Inferior parietal cortex (tissue), 1 donor: ENCODE measurements at regions not wholly inside any gene's neighbourhood (a gene's known extent, or its start where the extent isn't known, plus 50 kb on each side); places are given as distances from the start of the nearest gene placed in this dataset.
"Not testable (repeated sequence)": the region's sequence is repeated elsewhere in the genome, so short reads cannot be mapped to it uniquely, and the experiment has no call there.

Experiments used
- DNase-seq: peaks from one replicate; pipeline ENCODE4 v3.0.0-alpha.2; 2016; ENCODE audit errors: extremely low spot score

DNA sequence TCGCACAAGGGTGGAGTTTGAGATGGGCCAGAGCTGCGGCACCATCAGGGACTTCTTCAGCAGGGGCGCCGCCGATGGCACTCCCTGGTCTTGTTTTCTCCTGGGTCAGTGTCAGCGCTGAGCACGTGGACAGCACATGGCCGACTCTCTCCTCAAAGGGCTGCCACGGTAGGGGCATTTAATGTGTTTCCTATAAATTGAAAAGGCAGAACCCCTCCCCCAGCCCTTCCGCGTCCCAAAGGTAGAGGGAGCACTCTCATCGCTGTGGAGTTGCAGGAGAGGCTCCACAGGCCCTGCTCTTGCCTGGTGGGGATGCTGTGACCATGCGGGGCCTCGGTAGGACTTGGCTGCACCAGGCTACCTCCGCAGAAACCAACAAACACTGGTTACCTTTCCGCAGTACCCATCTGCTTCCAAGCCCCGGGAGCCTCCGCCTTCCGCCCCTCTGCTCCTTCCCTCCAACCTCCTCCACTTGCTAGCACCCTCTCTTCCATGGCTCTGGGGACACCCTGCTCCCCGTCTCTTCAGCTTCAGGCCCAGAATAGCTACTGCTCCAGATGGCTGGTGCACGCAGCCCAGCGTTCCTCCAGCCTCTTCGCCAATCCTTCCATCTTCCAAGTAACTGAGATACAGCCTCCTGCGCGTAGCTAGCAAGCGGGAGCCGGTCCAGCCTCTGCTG is 166.3 kb upstream of the ADCY1 start:
- DNase-seq = peak; percentile 45

- no peak for DNase-seq
Observed at GRCh38 chr7:45408409-45408737, 165.8 kb upstream of the ADCY1 start.

DNA sequence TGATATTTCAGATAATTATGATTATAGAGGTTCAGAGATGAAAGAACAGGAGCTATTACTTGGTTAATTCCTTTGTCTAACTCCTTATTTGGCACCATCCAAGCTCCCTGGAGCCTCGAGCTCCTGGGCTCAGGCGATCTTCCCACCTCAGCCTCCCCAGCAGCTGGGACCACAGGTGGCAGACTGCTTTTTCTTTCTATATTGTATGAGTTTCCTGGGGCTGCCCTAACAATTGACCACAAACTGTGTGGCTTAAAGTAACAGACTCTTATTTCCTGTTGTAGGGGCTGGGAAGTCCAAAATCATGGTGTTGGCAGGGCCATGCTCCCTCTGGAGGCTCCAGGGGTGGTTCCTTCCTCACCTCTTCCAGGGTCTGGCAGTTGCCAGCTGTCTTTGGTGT is 163.3 kb upstream of the ADCY1 start:
- DNase-seq = no peak

DNA sequence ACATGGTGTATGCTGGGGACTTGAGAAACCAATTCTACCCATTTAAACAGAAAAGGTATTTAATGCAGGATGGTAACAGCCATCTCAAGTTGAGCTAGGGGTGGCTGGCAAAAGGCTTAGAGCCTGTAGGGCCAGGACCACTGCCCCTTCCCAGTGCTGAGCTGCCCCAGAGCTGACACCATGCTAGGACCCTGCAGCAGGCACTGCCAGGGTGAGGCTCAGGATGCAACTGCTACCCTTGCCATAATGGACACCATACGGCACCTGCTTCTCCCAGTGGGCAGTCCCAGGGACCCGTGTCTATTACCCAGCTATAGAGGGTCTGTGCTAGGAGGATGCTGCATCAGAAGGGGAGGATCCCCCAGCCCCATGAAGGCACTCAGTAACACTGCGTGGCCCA is 160.7 kb upstream of the ADCY1 start:
- no peak for DNase-seq

DNA sequence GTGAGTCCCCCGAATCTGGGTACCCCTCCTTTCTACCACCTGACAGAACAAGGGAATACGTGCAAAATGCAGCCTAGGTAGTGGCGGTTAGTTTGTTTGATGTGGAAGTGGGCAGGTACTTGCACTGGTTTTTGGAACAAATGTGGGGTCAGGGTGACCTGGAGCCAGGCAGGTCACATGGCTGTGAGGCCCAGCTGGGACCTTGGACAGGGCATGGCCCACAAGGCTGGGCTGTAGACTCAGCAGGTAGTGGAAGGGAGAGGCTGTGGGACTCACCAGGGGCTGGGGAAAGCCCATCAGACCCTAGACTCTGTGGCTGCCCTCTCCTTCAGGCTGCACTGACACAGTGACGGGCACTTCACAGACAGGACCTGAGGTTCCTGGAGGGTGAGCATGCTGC is 159.9 kb upstream of the ADCY1 start:
- DNase-seq = no peak

GRCh38 chr7:45415265-45415664 is 158.9 kb upstream of the ADCY1 start:
- no peak for DNase-seq

GRCh38 chr7:45416846-45417245 is 157.3 kb upstream of the ADCY1 start:
- no peak for DNase-seq

- DNase-seq = no peak
Observed at GRCh38 chr7:45417268-45417667, 156.9 kb upstream of the ADCY1 start.

GRCh38 chr7:45417735-45418134 is 156.4 kb upstream of the ADCY1 start:
- no peak for DNase-seq

- DNase-seq = no peak
Observed at GRCh38 chr7:45420843-45421495, 153.2 kb upstream of the ADCY1 start.

DNA sequence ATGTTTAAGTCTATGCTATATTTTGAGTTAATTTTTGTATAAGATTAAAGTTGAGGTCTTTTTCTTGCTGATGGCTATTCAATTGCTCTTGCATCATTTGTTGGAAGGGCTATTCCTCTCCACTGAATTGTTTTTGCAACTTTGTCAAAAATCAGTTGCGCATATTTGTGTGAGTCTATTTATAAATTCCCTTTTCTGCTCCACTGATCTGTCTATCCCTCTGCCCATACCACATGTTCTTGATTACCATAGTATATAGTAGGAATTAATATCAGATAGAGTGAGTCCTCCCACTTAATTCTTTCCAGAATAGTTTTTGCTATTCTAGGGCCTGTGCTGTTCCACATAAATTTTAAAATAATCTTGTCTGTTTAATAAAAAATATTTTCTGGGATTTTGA is 152.4 kb upstream of the ADCY1 start:
- DNase-seq = no peak

- no peak for DNase-seq
Observed at GRCh38 chr7:45430397-45430796, 143.8 kb upstream of the ADCY1 start.

DNA sequence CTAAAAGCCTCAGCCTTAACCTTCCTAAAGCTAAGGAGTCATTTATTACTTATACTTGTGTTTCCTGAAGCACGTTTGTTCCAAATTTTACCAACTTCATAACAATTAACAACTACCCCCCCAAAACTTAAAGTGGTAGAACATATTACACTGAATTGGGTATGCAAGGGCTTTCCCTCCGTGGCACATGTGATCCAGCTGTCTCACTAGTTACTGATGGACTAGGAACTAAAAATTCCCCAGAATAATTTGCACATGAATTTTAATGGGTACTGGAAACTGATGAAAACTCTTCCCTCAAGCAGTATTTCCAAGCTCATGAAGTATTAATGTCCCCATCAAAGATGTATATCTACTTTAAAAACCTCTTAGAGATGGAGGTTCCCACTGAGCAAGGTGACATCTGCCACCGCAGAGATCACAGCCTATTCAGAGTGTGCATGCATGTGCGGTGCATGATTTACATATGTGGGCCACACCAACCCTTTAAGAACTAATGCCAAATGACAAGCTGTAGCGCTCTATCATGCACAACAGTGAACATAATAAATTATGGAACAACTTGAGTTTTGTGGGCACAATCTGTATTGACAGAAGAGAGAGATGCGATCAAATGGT is 139.9 kb upstream of the ADCY1 start:
- DNase-seq = no peak

- DNase-seq = no peak
Observed at GRCh38 chr7:45435131-45435530, 139.0 kb upstream of the ADCY1 start.

DNA sequence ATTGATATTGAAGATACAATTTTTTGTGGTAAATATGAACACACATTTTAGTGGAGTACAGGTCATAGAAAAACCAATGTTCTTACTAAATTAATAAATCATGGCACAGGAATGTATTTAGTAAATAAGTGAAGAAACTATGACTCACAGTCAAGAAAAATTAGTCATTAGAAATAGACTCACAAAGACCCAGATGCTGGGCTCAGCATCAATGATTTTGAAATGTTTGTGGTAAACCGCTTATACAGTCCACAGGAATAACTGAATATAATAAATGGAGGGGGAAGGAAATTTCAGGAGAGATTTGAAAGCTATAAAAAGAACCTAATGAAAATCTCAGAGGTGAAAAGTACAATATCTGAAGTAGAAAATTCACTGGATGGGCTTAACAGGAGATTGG is 138.3 kb upstream of the ADCY1 start:
- no peak for DNase-seq

GRCh38 chr7:45440776-45441175 is 133.4 kb upstream of the ADCY1 start:
- not testable (repeated sequence) for DNase-seq

DNA sequence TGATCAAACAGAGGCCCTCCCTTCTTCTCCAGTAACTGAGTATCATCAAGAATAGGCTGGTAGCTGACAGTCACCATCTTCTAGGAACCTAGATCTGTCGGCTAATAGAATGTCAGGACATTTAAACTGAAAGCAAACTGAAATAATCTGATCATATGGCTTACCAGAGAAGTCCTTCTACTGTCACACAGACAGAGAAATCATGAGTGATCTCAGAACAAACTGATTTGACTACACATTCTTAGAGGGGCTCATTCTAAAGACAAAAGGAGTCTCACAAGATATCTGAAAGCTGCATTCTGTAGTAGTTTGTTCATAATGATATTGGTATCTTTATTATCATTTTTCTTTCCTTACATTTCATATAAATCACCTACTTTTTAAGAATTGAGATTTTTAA is 130.9 kb upstream of the ADCY1 start:
- DNase-seq = no peak

GRCh38 chr7:45446195-45446944 is 127.8 kb upstream of the ADCY1 start:
- DNase-seq = no peak

DNA sequence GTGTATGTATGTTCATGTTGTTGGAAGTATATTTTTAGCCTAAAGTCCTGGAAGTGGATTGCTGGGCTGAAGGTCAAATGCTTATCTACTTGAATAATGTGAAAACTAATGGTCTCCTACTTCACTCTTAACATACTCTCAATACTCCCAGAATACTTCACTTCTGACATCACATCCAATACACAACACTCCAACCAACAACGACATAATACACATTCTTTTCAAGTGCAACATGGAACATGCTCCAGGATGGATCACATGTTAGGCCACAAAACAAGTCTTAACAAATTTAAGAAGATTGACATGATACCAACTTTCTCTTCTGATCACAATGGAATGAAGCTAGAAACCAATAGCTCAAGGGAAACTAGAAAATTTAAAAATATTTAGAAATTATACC is 126.9 kb upstream of the ADCY1 start:
- DNase-seq = no peak

- DNase-seq = no peak
Observed at GRCh38 chr7:45450571-45451204, 123.5 kb upstream of the ADCY1 start.

DNA sequence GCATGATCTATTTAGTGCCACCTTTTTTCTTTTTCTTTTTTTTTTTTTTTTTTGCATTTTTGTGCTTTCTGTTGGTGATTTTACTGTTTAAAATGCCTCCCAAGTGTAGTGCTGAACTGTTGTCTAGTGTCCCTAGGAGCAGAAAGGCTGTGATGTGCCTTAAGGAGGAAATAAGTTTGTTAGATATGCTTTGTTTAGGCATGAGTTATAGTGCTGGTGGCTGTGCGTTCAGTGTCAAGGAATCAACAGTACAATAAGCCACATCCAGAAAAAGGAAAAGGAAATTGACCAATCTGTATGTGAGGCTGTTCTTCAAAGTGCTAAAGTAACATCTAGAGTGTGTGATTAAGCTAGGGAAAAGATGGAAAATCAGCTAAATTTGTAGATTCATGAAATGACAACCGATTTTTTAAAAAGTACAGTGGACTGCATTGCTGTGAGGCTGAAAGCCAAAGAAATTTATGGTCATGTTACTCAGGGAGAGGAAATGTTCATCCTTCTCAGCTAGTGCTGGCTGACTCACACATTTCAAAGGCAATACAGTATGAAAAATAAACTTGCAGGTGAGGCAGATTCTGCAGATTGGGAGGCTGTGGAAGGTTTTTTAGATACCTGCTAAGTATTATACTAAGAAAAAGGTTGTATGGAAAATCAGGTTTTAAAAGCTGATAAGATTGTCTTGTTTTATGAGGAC is 122.7 kb upstream of the ADCY1 start:
- no peak for DNase-seq

- DNase-seq = no peak
Observed at GRCh38 chr7:45454771-45455170, 119.4 kb upstream of the ADCY1 start.
